OCI-LY1 (cell line): ENCODE measurements at regions not wholly inside any gene's neighbourhood (a gene's known extent, or its start where the extent isn't known, plus 50 kb on each side); places are given as distances from the start of the nearest gene placed in this dataset.
"Not testable (repeated sequence)": the region's sequence is repeated elsewhere in the genome, so short reads cannot be mapped to it uniquely, and the experiment has no call there.

Experiments used
- EZH2 ChIP-seq: fragments of 200-600 bp; sonication (generic), shearing (Covaris generic); IDR thresholded peaks from 2 replicates; pipeline ENCODE4 v1.8.0; 2017; ENCODE audit warnings: borderline replicate concordance, mixed run types, mild to moderate bottlenecking, antibody characterized with exemption, low read length, moderate library complexity, mixed read lengths
- TF ChIP-seq, protein P1 (sequence below): fragments of 200-600 bp; sonication (generic), shearing (Covaris generic); IDR thresholded peaks from 2 replicates; pipeline ENCODE4 v1.5.1; 2017; ENCODE audit warnings: mild to moderate bottlenecking, antibody characterized with exemption, low read length, moderate library complexity, mixed read lengths

DNA sequence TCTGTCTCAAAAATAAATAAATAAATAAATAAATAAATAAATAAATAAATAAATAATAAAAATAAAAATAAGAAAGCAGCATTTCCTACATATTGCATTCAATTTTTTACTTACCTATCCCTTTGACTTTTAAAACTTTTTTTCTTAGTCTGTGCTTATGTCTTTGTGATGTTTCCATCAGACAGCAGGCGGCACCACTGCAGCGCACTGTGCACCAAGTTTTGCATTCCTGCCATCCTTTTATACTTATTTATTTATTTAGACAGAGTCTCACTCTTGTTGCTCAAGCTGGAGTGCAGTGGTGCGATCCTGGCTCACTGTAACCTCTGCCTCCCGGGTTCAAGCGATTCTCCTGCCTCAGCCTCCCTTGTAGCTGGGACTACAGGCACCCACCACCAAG lies 132.6 kb downstream of the SPATA31A6 start:
- TF ChIP-seq, protein P1, sequence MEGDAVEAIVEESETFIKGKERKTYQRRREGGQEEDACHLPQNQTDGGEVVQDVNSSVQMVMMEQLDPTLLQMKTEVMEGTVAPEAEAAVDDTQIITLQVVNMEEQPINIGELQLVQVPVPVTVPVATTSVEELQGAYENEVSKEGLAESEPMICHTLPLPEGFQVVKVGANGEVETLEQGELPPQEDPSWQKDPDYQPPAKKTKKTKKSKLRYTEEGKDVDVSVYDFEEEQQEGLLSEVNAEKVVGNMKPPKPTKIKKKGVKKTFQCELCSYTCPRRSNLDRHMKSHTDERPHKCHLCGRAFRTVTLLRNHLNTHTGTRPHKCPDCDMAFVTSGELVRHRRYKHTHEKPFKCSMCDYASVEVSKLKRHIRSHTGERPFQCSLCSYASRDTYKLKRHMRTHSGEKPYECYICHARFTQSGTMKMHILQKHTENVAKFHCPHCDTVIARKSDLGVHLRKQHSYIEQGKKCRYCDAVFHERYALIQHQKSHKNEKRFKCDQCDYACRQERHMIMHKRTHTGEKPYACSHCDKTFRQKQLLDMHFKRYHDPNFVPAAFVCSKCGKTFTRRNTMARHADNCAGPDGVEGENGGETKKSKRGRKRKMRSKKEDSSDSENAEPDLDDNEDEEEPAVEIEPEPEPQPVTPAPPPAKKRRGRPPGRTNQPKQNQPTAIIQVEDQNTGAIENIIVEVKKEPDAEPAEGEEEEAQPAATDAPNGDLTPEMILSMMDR = not testable (repeated sequence)
- TF ChIP-seq EZH2 = not testable (repeated sequence)
